ENCODE measurements at regions not wholly inside any gene's neighbourhood (a gene's known extent, or its start where the extent isn't known, plus 50 kb on each side); places are given as distances from the start of the nearest gene placed in this dataset.
"Not testable (repeated sequence)": the region's sequence is repeated elsewhere in the genome, so short reads cannot be mapped to it uniquely, and the experiment has no call there.

- no peak for DNase-seq (ENCODE audit: low read depth, low spot score)
Observed at GRCh38 chr4:53959343-53960120, 104.9 kb downstream of the CHIC2 start.

DNA sequence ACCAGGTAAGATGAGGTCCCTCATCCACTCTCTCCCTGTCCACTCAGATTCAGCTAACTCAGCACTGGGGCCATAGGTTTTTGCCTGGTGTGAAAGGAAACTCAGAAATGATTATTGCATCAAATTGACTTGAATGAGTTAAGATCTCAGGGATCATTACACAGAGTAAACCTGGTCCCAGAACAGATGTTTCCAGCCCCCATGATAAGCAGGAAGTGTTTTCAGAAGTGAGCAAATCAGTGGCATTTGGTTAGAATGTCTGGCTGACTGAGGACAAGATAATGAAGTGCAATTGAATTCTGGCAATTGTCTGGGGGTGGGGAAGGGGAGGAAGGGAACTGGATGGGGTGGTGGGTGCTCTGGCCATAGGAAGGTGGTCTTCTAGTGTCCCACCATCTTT is 108.0 kb downstream of the CHIC2 start:
- DNase-seq (ENCODE audit: low read depth, low spot score): no peak

- no peak for DNase-seq (ENCODE audit: low read depth, low spot score)
Observed at GRCh38 chr4:53956053-53956452, 108.4 kb downstream of the CHIC2 start.

DNA sequence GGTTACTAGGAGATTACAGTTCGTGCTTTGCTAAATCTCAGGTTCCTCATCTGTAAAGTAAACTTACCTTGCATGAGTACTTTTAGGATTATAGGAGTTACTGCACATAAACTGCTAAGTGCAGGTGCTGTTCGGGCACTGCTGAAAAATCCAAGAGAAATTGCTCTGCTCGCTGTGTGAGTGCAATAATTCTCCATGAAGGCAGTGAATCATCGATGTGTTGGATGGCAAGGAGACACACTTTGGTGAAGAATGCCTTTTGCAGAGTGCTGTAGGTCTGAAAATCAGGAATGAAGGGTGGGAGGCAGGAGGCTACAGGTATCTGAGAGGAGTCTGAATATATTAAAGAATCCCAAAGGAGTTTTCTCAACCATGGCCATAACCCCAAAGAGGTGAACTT is 113.0 kb downstream of the CHIC2 start:
- DNase-seq (ENCODE audit: low read depth, low spot score): no peak

GRCh38 chr4:53943345-53944085 is 120.9 kb downstream of the CHIC2 start:
- peak; percentile 71 for DNase-seq (ENCODE audit: low read depth, low spot score)

- no peak for DNase-seq (ENCODE audit: low read depth, low spot score)
Observed at GRCh38 chr4:53942712-53943111, 121.7 kb downstream of the CHIC2 start.

GRCh38 chr4:53941331-53941730 is 123.1 kb downstream of the CHIC2 start:
- no peak for DNase-seq (ENCODE audit: low read depth, low spot score)

DNA sequence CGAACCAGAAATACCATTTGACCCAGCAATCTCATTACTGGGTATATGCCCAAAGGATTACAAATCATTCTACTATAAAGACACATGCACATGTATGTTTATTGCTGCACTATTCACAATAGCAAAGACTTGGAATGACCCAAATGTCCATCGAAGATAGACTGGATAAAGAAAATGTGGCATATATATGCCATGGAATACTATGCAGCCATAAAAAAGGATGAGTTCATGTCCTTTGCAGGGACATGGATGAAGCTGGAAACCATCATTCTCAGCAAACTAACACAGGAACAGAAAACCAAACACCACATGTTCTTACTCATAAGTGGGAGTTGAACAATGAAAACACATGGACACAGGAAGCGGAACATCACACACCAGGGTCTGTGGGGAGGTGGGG is 124.5 kb downstream of the CHIC2 start:
- DNase-seq (ENCODE audit: low read depth, low spot score): not testable (repeated sequence)

DNA sequence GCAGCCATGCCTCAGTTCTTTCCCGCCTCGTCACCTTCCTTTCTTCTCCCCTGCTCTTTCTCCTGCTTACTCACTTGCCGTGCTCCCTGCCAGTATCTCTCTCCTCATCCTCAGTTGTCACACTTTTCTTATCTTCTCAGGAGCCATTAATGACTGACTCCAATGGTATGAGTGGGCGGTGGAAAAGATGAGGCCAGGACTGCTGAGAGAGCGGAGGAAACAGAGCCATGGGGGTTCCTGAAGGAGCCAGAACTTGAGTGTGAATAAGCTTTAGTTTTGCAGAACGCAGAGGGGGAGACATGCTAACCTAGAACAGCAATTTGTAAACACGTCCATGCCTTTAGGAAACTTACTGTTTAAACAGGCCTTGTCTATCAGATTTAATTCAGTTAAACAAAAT is 126.5 kb downstream of the CHIC2 start:
- peak; percentile 63 for DNase-seq (ENCODE audit: low read depth, low spot score)

- DNase-seq (ENCODE audit: low read depth, low spot score): no peak
Observed at GRCh38 chr4:53937327-53937726, 127.1 kb downstream of the CHIC2 start.

- no peak for DNase-seq (ENCODE audit: low read depth, low spot score)
Observed at GRCh38 chr4:53935780-53936179, 128.6 kb downstream of the CHIC2 start.

DNA sequence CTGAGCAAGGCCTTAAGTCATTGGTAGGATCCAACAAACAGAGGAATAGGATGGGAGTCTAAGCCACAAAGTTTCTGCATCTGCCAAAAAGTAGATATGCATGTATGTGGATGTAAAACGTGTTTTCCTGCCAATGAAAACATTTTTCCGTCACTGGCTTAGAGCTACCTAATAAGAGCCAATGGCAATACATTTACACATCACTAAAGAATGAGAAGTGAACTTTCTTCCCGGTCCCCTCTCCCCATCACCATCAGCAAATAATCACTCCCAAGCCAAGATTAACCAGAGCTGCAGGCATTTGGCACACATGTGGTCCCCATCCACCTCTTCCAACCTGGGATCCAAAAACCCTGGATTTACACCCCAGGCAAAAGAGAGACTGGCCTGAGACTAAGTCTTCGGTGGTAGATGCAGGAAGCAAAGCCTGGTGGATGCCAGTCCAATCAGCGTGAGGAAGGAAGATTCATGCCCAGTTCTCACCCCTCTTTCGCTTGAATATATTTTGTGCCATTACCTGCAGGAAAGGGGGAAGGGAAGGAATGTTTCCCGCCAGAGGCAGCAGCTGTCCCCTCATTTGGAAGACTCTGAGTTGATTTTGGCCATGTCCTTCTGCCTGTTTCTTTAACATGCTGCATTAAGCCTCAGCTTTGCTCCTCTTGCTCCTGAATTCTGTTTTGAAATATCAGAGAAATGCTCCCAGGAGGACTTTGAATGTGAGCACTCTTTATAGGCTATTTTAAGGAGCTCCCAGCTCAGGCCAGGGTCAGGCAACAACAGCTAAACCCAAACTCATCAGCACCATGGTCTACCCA is 131.4 kb downstream of the CHIC2 start:
- peak; percentile 92 for DNase-seq (ENCODE audit: low read depth, low spot score)

GRCh38 chr4:53931461-53931961 is 132.9 kb downstream of the CHIC2 start:
- no peak for DNase-seq (ENCODE audit: low read depth, low spot score)

GRCh38 chr4:53929955-53930798 is 134.2 kb downstream of the CHIC2 start:
- peak; percentile 92 for DNase-seq (ENCODE audit: low read depth, low spot score)

GRCh38 chr4:53929311-53929710 is 135.1 kb downstream of the CHIC2 start:
- no peak for DNase-seq (ENCODE audit: low read depth, low spot score)

DNA sequence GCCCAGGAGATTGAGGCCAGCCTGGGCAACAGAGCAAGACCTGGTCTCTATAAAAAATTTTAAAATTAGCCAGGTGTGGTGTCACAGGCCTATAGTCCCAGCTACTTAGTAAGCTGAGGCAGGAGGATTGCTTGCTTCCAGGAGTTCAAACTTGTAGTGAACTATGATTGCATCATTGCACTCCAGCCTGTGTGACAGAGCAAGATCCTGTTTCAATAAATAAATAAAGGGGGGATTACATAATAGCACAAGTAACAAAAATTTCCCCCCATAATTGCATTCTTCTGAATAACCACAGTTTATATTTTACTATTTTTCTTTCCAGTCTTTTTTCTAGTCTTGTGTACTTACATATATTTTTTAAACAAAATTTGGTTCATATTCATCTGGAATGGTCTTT is 135.6 kb downstream of the CHIC2 start:
- no peak for DNase-seq (ENCODE audit: low read depth, low spot score)

DNA sequence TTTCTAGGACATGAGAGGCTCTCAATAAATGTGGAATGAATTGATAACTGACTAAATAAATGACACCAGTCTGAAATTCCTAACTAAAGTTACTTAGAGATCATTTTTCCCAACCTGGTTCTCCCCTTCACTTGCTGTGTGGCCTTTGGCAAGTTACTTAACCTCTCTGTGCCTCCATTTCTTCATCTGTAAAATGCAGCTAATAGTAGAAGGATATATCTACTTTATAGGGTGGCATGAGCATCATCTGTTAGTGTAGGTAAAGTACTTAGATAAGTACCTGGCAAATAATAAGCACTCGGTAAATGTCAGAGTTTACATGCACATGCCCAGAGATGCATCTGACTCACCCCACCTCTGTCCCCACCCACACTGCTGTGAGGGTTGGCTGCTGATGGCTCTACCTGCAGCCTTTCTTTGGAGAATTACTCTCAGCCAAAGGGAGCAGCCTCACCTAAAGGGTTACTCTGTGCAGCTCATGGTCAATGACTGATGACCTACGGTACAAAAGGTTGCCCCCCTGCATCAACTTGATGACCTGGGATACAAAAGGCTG is 139.3 kb downstream of the CHIC2 start:
- DNase-seq (ENCODE audit: low read depth, low spot score): no peak

GRCh38 chr4:53924333-53925049 is 139.9 kb downstream of the CHIC2 start:
- DNase-seq (ENCODE audit: low read depth, low spot score): no peak

GRCh38 chr4:53923921-53924320 is 140.5 kb downstream of the CHIC2 start:
- DNase-seq (ENCODE audit: low read depth, low spot score): no peak

- no peak for DNase-seq (ENCODE audit: low read depth, low spot score)
Observed at GRCh38 chr4:53921856-53922255, 142.5 kb downstream of the CHIC2 start.

All from astrocyte of the hippocampus (primary cell).